Lower leg skin (tissue), 3 donors: ENCODE measurements at regions not wholly inside any gene's neighbourhood (a gene's known extent, or its start where the extent isn't known, plus 50 kb on each side); places are given as distances from the start of the nearest gene placed in this dataset.

Experiments
- POLR2A ChIP-seq, 2 donors: fragments of 450-650 bp; IDR thresholded peaks; one replicate each; pipeline ENCODE4 v1.6.1; 2016 to 2017; ENCODE audit warnings: antibody characterized with exemption in 2 of 2, mild to moderate bottlenecking in 1 of 2, moderate library complexity in 1 of 2
- TF ChIP-seq, protein P1 (sequence below), 3 donors: fragments of 450-650 bp; IDR thresholded peaks; one replicate each; pipeline ENCODE4 v1.5.1; 2016; ENCODE audit warnings: antibody characterized with exemption in 3 of 3, mild to moderate bottlenecking in 3 of 3, moderate library complexity in 2 of 3

- TF ChIP-seq, protein P1, sequence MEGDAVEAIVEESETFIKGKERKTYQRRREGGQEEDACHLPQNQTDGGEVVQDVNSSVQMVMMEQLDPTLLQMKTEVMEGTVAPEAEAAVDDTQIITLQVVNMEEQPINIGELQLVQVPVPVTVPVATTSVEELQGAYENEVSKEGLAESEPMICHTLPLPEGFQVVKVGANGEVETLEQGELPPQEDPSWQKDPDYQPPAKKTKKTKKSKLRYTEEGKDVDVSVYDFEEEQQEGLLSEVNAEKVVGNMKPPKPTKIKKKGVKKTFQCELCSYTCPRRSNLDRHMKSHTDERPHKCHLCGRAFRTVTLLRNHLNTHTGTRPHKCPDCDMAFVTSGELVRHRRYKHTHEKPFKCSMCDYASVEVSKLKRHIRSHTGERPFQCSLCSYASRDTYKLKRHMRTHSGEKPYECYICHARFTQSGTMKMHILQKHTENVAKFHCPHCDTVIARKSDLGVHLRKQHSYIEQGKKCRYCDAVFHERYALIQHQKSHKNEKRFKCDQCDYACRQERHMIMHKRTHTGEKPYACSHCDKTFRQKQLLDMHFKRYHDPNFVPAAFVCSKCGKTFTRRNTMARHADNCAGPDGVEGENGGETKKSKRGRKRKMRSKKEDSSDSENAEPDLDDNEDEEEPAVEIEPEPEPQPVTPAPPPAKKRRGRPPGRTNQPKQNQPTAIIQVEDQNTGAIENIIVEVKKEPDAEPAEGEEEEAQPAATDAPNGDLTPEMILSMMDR (IDR thresholded peaks at IDR 0.05), result no peak
- no peak for TF ChIP-seq POLR2A (IDR thresholded peaks at IDR 0.05)
Observed at GRCh38 chr12:92362785-92363184, 217.1 kb upstream of the BTG1 start.
